OCI-LY1 (cell line): ENCODE measurements at regions not wholly inside any gene's neighbourhood (a gene's known extent, or its start where the extent isn't known, plus 50 kb on each side); places are given as distances from the start of the nearest gene placed in this dataset.

ENCODE experiments used
- H2AFZ ChIP-seq: fragments of 200-600 bp; sonication (generic), shearing (Covaris generic); 2 replicates; pipeline ENCODE4 v1.6.0; 2014; ENCODE audit warnings: antibody characterized with exemption, mild to moderate bottlenecking, low read length
- H3F3A ChIP-seq: fragments of 200-600 bp; sonication (generic), shearing (Covaris generic); 2 replicates; pipeline ENCODE4 v1.6.0; 2014; ENCODE audit warnings: mild to moderate bottlenecking, antibody characterized with exemption, low read length, moderate library complexity; ENCODE audit not compliant: insufficient read depth
- H3K27ac ChIP-seq: fragments of 200-600 bp; sonication (generic); 2 replicates; pipeline ENCODE4 v1.5.1; 2014; ENCODE audit warnings: low read length, mixed run types, mild to moderate bottlenecking, low read depth; ENCODE audit not compliant: poor library complexity, severe bottlenecking
- H3K27me3 ChIP-seq: fragments of 200-600 bp; sonication (generic); 2 replicates; pipeline ENCODE4 v1.6.0; 2014; ENCODE audit warnings: antibody characterized with exemption, mild to moderate bottlenecking, low read length, moderate library complexity; ENCODE audit not compliant: insufficient read depth
- H3K36me3 ChIP-seq: fragments of 200-600 bp; sonication (generic); 2 replicates; pipeline ENCODE4 v1.6.1; 2014; ENCODE audit warnings: mild to moderate bottlenecking, antibody characterized with exemption, low read length, moderate library complexity, mixed read lengths; ENCODE audit not compliant: insufficient read depth
- H3K4me1 ChIP-seq: fragments of 200-600 bp; sonication (generic); 2 replicates; pipeline ENCODE4 v1.5.1; 2014; ENCODE audit warnings: mild to moderate bottlenecking, low read length, moderate library complexity; ENCODE audit not compliant: insufficient read depth, severe bottlenecking
- H3K4me2 ChIP-seq: fragments of 200-600 bp; sonication (generic), shearing (Covaris generic); 2 replicates; pipeline ENCODE4 v1.6.1; 2014; ENCODE audit warnings: low read length
- H3K4me3 ChIP-seq: fragments of 200-600 bp; sonication (generic); 2 replicates; pipeline ENCODE4 v1.5.1; 2014; ENCODE audit warnings: low read length, low read depth, mild to moderate bottlenecking, mixed read lengths; ENCODE audit not compliant: poor library complexity, severe bottlenecking
- H3K79me2 ChIP-seq: fragments of 200-600 bp; shearing (Covaris generic); 2 replicates; pipeline ENCODE4 v1.6.1; 2016; ENCODE audit warnings: mixed run types, low read length, mixed read lengths; ENCODE audit not compliant: insufficient read depth
- H3K9ac ChIP-seq: fragments of 200-600 bp; sonication (generic), shearing (Covaris generic); 2 replicates; pipeline ENCODE4 v1.6.1; 2014; ENCODE audit warnings: mild to moderate bottlenecking, low read length, mixed read lengths
- H3K9me2 ChIP-seq: fragments of 200-600 bp; sonication (generic), shearing (Covaris generic); 2 replicates; pipeline ENCODE4 v1.6.1; 2014; ENCODE audit warnings: low read depth, mild to moderate bottlenecking, low read length, mixed read lengths
- H3K9me3 ChIP-seq: fragments of 200-600 bp; shearing (Covaris generic); 2 replicates; pipeline ENCODE4 v1.6.1; 2014; ENCODE audit warnings: low read length, mixed read lengths
- H4K20me1 ChIP-seq: fragments of 200-600 bp; sonication (generic), shearing (Covaris generic); 2 replicates; pipeline ENCODE4 v1.6.0; 2016; ENCODE audit warnings: mild to moderate bottlenecking, low read length; ENCODE audit not compliant: insufficient read depth
- EZH2 ChIP-seq: fragments of 200-600 bp; sonication (generic), shearing (Covaris generic); IDR thresholded peaks from 2 replicates; pipeline ENCODE4 v1.8.0; 2017; ENCODE audit warnings: borderline replicate concordance, mixed run types, mild to moderate bottlenecking, antibody characterized with exemption, low read length, moderate library complexity, mixed read lengths
- TF ChIP-seq, protein P1 (sequence below): fragments of 200-600 bp; sonication (generic), shearing (Covaris generic); IDR thresholded peaks from 2 replicates; pipeline ENCODE4 v1.5.1; 2017; ENCODE audit warnings: mild to moderate bottlenecking, antibody characterized with exemption, low read length, moderate library complexity, mixed read lengths

DNA sequence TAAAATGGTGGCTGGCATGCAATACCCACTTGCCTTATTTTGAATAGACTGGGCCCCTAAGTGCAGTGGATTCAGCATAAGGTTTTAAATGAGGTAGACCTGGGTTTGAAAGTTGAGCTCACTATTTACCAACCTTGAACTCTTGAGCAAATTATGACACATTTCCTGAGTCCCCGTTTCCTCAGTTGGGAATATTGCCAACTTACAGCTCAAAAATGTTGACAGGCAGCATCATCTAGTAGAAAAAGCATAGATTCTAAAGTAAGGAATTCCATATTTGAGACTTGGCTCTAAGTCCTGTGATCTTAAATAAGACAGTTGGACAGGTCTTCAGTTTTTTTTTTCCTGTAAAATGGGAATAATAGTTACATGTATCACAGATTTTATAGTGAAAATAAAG, 305.5 kb downstream of the ACTR3B start:
- no peaks in the 10 kb centered on the region for H3K9me3 ChIP-seq
- H3K27me3 ChIP-seq: no peaks in the 10 kb centered on the region
- no peaks in the 10 kb centered on the region for H3K79me2 ChIP-seq
- no peaks in the 10 kb centered on the region for H4K20me1 ChIP-seq
- no peaks in the 10 kb centered on the region for H3F3A ChIP-seq
- no peaks in the 10 kb centered on the region for H3K9me2 ChIP-seq
- H3K9ac ChIP-seq: no peak overlapping the region
- H3K36me3 ChIP-seq: no peaks in the 10 kb centered on the region
- no peak overlapping the region for H3K27ac ChIP-seq
- H2AFZ ChIP-seq: no peak overlapping the region
- no peak overlapping the region for H3K4me2 ChIP-seq
- TF ChIP-seq EZH2: no peak
- TF ChIP-seq, protein P1, sequence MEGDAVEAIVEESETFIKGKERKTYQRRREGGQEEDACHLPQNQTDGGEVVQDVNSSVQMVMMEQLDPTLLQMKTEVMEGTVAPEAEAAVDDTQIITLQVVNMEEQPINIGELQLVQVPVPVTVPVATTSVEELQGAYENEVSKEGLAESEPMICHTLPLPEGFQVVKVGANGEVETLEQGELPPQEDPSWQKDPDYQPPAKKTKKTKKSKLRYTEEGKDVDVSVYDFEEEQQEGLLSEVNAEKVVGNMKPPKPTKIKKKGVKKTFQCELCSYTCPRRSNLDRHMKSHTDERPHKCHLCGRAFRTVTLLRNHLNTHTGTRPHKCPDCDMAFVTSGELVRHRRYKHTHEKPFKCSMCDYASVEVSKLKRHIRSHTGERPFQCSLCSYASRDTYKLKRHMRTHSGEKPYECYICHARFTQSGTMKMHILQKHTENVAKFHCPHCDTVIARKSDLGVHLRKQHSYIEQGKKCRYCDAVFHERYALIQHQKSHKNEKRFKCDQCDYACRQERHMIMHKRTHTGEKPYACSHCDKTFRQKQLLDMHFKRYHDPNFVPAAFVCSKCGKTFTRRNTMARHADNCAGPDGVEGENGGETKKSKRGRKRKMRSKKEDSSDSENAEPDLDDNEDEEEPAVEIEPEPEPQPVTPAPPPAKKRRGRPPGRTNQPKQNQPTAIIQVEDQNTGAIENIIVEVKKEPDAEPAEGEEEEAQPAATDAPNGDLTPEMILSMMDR: no peak
- H3K4me1 ChIP-seq: no peaks in the 10 kb centered on the region
- no peak overlapping the region for H3K4me3 ChIP-seq

DNA sequence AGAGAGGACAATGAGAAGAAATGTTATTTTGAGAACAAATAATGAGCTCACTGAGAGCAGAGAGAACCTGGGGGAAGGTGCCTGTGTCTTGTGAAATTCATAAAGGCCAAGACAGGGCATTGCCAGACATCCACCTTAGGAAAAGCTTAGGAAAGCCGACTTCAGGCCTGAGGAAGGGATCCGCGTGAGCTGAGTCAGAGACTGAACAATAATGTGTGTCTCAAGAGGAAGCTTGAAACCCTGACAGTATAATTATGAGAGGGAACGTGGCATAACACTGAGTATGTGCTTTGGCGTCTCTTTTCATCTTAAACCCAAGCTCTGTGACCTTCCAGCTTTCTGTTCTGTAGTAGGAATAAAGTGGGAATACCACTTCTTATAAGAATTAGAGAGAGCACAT, 307.2 kb downstream of the ACTR3B start:
- Histone ChIP-seq H3K9me3 (no peaks in the 10 kb centered on the region), H3K9me2 (no peaks in the 10 kb centered on the region), H3K4me2 (no peak overlapping the region), H2AFZ (no peak overlapping the region), H3K27ac (no peak overlapping the region), H3F3A (no peaks in the 10 kb centered on the region), H3K4me1 (no peaks in the 10 kb centered on the region), H4K20me1 (no peaks in the 10 kb centered on the region), H3K36me3 (no peaks in the 10 kb centered on the region), H3K4me3 (no peak overlapping the region), H3K79me2 (no peaks in the 10 kb centered on the region), H3K9ac (no peak overlapping the region), H3K27me3 (no peaks in the 10 kb centered on the region)
- no peak for TF ChIP-seq EZH2
- TF ChIP-seq, protein P1: no peak

DNA sequence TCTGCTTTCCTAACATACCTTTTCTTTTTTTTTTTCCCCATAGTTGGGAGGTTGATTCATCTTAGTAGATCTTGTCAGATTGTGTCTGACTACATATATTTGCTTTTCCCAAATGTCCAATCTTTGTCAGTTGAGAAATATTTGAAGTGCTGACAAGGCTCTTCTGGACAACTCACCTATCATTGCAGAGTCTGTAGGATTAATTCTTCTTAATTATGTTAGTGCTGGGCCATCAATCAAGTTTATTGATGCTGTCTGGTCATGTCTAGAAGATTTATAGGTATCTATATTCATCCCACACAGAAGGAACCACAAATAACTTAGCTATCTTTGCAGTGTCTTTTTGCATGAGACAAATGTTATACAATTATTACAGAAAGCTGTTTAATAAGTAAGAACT, 310.6 kb downstream of the ACTR3B start:
- H3K9me2 ChIP-seq: no peaks in the 10 kb centered on the region
- H3K27me3 ChIP-seq: no peaks in the 10 kb centered on the region
- no peaks in the 10 kb centered on the region for H4K20me1 ChIP-seq
- H3K27ac ChIP-seq: no peak overlapping the region
- H3K9me3 ChIP-seq: no peaks in the 10 kb centered on the region
- H3K4me3 ChIP-seq: no peak overlapping the region
- no peaks in the 10 kb centered on the region for H3K36me3 ChIP-seq
- H3F3A ChIP-seq: no peaks in the 10 kb centered on the region
- H3K4me2 ChIP-seq: no peak overlapping the region
- H3K79me2 ChIP-seq: no peaks in the 10 kb centered on the region
- H3K4me1 ChIP-seq: no peaks in the 10 kb centered on the region
- TF ChIP-seq, protein P1: no peak
- no peak for TF ChIP-seq EZH2
- H3K9ac ChIP-seq: no peak overlapping the region
- H2AFZ ChIP-seq: no peak overlapping the region
